ENCODE measurements at regions not wholly inside any gene's neighbourhood (a gene's known extent, or its start where the extent isn't known, plus 50 kb on each side); places are given as distances from the start of the nearest gene placed in this dataset.

DNA sequence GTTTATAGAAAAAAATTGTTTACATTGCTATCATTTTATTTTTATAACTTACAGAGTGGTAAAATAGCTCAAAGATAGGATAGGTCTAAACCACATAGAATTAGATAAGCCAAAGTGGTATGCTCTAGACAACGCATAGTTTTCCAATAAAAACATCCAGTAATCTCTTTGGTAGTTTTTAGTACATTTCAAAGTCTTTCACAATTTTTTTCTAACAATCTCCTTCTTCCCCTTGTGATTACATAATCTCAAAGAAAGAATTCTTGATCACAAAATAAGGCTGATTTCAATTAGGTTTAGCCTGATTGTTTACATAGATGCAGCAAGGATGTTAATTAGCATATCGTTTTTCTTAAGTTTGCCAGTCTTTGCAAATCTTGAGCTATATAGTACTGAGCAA, 460.0 kb downstream of the FUT8 start:
- no peaks in the 10 kb centered on the region for H3K79me2 ChIP-seq (ENCODE audit: control insufficient read depth, insufficient read depth, low read length, unreplicated experiment)
- no peak overlapping the region for H3K27ac ChIP-seq (ENCODE audit: low read depth, low read length)
- H3K4me3 ChIP-seq (ENCODE audit: low read depth, low read length) = no peak overlapping the region
- H3K4me1 ChIP-seq (ENCODE audit: control insufficient read depth, insufficient read depth, low read length, unreplicated experiment) = no peaks in the 10 kb centered on the region
- no peaks in the 10 kb centered on the region for H3K27me3 ChIP-seq (ENCODE audit: insufficient read depth, low read length)
- no peaks in the 10 kb centered on the region for H3K36me3 ChIP-seq (ENCODE audit: insufficient read depth, low read length)
- no peak overlapping the region for H2AFZ ChIP-seq (ENCODE audit: low read length, unreplicated experiment)

DNA sequence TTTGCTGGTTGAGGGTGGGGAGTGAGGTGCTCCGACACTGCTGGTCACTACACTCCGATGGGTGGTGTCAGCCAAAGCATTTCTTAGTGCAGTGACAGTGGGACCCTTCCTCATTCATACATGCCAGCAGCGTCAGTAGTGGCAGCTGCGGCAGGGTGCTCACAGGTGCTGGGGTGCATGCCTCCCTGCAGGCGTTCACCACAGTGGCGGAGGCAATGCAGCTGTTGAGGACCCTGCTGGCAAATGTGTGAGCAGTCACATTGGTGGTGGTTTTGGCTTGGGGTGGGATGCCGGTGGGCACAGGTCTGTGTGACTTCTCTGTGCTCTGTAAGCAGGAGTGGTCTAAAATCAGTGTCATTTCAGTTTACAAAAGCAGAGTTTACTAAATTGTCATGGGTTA, 464.6 kb downstream of the FUT8 start:
- Histone ChIP-seq H3K27me3 (ENCODE audit: insufficient read depth, low read length) (no peaks in the 10 kb centered on the region), H3K4me3 (ENCODE audit: low read depth, low read length) (no peak overlapping the region), H3K79me2 (ENCODE audit: control insufficient read depth, insufficient read depth, low read length, unreplicated experiment) (no peaks in the 10 kb centered on the region), H3K27ac (ENCODE audit: low read depth, low read length) (no peak overlapping the region), H3K4me1 (ENCODE audit: control insufficient read depth, insufficient read depth, low read length, unreplicated experiment) (peaks cover 6% of the 10 kb centered on the region), H2AFZ (ENCODE audit: low read length, unreplicated experiment) (no peak overlapping the region), H3K36me3 (ENCODE audit: insufficient read depth, low read length) (no peaks in the 10 kb centered on the region)

DNA sequence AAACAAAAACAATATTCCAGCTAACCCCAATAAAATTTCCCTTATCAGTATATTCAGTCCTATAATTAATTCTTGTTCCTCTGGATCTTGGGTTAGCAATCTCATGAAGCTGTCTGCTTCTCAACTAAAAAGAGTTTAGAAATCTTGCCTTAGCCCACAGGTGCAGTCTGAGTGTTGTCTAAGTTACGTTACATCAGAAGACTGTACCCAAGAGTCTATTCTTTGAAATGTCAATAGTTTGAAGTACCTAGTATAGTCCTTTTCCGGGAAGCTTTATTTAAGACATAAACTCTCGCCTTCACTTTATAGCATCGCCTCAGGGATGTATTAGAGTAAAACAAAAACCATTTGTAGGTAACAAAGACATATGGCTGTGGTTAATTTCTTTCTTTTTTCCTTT, 465.1 kb downstream of the FUT8 start:
- H3K36me3 ChIP-seq (ENCODE audit: insufficient read depth, low read length) = no peaks in the 10 kb centered on the region
- no peak overlapping the region for H3K4me3 ChIP-seq (ENCODE audit: low read depth, low read length)
- no peak overlapping the region for H2AFZ ChIP-seq (ENCODE audit: low read length, unreplicated experiment)
- peaks cover 6% of the 10 kb centered on the region for H3K4me1 ChIP-seq (ENCODE audit: control insufficient read depth, insufficient read depth, low read length, unreplicated experiment)
- H3K79me2 ChIP-seq (ENCODE audit: control insufficient read depth, insufficient read depth, low read length, unreplicated experiment) = no peaks in the 10 kb centered on the region
- H3K27ac ChIP-seq (ENCODE audit: low read depth, low read length) = no peak overlapping the region
- H3K27me3 ChIP-seq (ENCODE audit: insufficient read depth, low read length) = no peaks in the 10 kb centered on the region

DNA sequence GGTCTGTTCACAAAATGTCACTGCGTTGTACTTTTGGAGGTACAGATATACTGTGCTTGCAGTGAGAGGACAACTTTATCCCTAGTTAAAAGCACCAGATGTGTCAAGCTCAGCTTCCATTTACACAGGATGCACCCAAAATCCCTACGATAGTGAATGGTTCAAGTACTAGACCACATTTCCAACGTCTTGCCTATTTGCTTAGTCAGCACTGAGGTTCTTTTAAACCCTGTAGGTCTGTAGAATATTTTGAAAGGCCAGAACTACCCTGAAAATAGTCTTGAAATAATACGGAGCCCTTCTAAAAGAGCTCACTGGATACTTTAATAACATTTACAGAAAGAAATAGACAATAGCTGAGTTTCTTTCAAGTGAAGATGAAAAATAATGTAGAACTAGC, 466.1 kb downstream of the FUT8 start:
- H3K79me2 ChIP-seq (ENCODE audit: control insufficient read depth, insufficient read depth, low read length, unreplicated experiment) = no peaks in the 10 kb centered on the region
- no peaks in the 10 kb centered on the region for H3K36me3 ChIP-seq (ENCODE audit: insufficient read depth, low read length)
- no peak overlapping the region for H3K27ac ChIP-seq (ENCODE audit: low read depth, low read length)
- no peaks in the 10 kb centered on the region for H3K27me3 ChIP-seq (ENCODE audit: insufficient read depth, low read length)
- H3K4me1 ChIP-seq (ENCODE audit: control insufficient read depth, insufficient read depth, low read length, unreplicated experiment) = peaks cover 6% of the 10 kb centered on the region
- H2AFZ ChIP-seq (ENCODE audit: low read length, unreplicated experiment) = no peak overlapping the region
- no peak overlapping the region for H3K4me3 ChIP-seq (ENCODE audit: low read depth, low read length)

DNA sequence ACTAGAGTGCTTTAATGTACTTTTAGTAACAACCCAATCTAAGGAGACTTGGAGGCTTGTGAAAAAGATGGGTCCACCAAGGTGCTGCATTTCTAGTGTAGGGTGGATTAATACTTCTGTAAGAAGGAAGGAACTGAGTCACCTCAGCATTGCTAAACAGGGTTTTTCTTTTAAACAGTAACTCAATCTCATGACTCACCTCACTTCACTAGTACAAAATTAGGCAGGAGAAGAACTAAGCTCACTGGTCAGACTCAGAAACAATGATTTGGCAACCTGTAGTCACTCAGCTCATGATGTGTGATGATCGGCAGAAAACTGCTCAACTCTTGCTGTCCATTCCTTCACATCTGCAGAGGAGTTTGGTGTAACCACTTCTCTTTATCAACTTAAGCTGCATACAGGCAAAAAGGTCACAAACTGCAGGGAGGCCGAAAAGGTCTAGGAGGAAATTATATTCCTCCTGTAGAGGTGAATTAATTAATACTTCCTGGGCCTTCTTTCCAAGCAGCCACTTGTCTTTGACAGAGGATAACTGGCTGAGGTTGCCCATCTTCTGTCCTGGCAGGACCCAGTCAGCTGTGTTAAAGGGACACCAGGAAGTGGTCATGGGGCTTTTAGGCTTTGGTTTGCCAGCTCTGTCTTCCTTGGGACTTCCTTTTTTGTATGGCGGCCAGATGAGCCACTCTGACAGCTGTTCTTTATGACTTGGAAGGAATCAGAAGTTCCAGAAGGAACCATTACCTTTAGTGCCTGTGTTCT, 466.9 kb downstream of the FUT8 start:
- H3K4me3 ChIP-seq (ENCODE audit: low read depth, low read length) = no peak overlapping the region
- H3K79me2 ChIP-seq (ENCODE audit: control insufficient read depth, insufficient read depth, low read length, unreplicated experiment) = no peaks in the 10 kb centered on the region
- H2AFZ ChIP-seq (ENCODE audit: low read length, unreplicated experiment) = no peak overlapping the region
- peaks cover 6% of the 10 kb centered on the region for H3K4me1 ChIP-seq (ENCODE audit: control insufficient read depth, insufficient read depth, low read length, unreplicated experiment)
- no peaks in the 10 kb centered on the region for H3K36me3 ChIP-seq (ENCODE audit: insufficient read depth, low read length)
- H3K27ac ChIP-seq (ENCODE audit: low read depth, low read length) = 0 out of 2 replicates have a peak overlapping the region, but pooled peaks have one; percentile 23
- no peaks in the 10 kb centered on the region for H3K27me3 ChIP-seq (ENCODE audit: insufficient read depth, low read length)

DNA sequence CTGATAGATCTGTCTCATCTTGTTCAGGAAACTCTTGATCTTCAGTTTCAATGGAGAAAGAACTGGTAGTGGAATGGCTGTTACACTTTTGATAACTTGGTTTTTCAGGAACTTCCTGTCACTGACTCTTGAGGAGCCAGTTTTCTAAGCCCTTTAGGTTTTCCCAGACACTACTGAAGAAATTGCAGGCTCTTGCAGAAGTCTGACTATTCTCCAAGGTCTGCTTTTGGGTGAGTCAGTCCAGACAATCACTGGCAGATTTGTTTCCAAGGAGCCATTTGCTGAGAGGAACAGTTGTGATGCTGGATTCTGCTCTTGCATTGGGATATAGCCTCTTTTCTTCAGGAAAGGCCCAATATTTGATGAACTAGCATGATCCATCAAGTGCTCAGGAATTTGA, 468.0 kb downstream of the FUT8 start:
- H3K27ac ChIP-seq (ENCODE audit: low read depth, low read length) = no peak overlapping the region
- peaks cover 6% of the 10 kb centered on the region for H3K4me1 ChIP-seq (ENCODE audit: control insufficient read depth, insufficient read depth, low read length, unreplicated experiment)
- H3K27me3 ChIP-seq (ENCODE audit: insufficient read depth, low read length) = no peaks in the 10 kb centered on the region
- no peak overlapping the region for H2AFZ ChIP-seq (ENCODE audit: low read length, unreplicated experiment)
- no peaks in the 10 kb centered on the region for H3K36me3 ChIP-seq (ENCODE audit: insufficient read depth, low read length)
- H3K4me3 ChIP-seq (ENCODE audit: low read depth, low read length) = no peak overlapping the region
- no peaks in the 10 kb centered on the region for H3K79me2 ChIP-seq (ENCODE audit: control insufficient read depth, insufficient read depth, low read length, unreplicated experiment)

DNA sequence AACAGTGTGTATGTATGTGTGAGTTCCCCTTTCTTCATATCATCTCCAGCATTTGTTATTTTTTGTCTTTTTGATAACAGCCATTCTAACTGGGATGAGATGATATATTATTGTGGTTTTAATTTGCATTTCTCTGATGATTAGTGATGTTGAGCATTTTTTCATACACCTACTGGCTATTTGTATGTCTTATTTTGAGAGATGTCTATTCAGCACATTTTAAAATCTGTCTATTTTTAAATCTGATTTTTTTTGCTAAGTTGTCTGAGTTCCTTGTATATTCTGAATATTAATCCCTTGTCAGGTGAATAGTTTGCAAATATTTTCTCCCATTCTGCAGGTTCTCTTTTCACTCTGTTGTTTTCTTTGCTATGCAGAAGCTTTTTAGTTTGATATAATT, 469.1 kb downstream of the FUT8 start:
- no peaks in the 10 kb centered on the region for H3K79me2 ChIP-seq (ENCODE audit: control insufficient read depth, insufficient read depth, low read length, unreplicated experiment)
- H3K27me3 ChIP-seq (ENCODE audit: insufficient read depth, low read length) = no peaks in the 10 kb centered on the region
- no peak overlapping the region for H3K27ac ChIP-seq (ENCODE audit: low read depth, low read length)
- no peak overlapping the region for H3K4me3 ChIP-seq (ENCODE audit: low read depth, low read length)
- no peaks in the 10 kb centered on the region for H3K36me3 ChIP-seq (ENCODE audit: insufficient read depth, low read length)
- peaks cover 6% of the 10 kb centered on the region for H3K4me1 ChIP-seq (ENCODE audit: control insufficient read depth, insufficient read depth, low read length, unreplicated experiment)
- H2AFZ ChIP-seq (ENCODE audit: low read length, unreplicated experiment) = no peak overlapping the region

DNA sequence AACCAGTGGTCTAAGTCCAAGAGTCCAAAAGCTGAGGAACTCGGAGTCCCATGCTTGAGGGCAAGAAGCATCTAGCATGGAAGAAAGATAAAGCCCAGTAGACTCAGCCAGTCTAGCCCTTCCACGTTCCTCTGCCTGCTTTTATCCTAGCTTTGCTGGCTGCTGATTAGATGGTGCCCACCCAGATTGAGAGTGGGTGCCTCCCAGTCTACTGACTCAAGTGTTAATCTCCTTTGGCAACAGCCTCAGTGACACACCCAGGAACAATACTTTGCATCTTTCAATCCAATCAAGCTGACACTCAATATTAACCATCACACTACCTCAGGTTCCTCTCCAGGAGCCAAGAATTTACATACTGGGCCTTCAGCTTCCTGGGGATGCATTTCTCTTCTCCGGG, 476.1 kb downstream of the FUT8 start:
- no peak overlapping the region for H2AFZ ChIP-seq (ENCODE audit: low read length, unreplicated experiment)
- no peak overlapping the region for H3K4me3 ChIP-seq (ENCODE audit: low read depth, low read length)
- no peaks in the 10 kb centered on the region for H3K79me2 ChIP-seq (ENCODE audit: control insufficient read depth, insufficient read depth, low read length, unreplicated experiment)
- H3K36me3 ChIP-seq (ENCODE audit: insufficient read depth, low read length) = no peaks in the 10 kb centered on the region
- no peaks in the 10 kb centered on the region for H3K27me3 ChIP-seq (ENCODE audit: insufficient read depth, low read length)
- H3K27ac ChIP-seq (ENCODE audit: low read depth, low read length) = no peak overlapping the region
- H3K4me1 ChIP-seq (ENCODE audit: control insufficient read depth, insufficient read depth, low read length, unreplicated experiment) = no peaks in the 10 kb centered on the region

DNA sequence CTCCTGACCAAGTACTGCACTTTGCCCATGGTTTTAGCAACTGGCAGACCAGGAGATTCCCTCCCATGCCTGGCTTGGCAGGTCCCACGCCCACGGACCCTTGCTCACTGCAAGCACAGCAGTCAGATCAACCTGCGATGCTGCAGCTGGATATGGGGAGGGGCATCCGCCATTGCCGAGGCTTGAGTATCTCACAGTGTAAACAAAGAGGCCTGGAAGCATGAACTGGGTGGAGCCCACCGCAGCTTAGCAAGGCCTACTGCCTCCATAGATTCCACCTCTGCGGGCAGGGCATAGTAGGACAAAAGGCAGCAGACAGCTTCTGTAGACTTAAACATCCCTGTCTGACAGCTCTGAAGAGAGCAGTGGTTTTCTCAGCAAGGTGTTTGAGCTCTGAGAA, 479.8 kb downstream of the FUT8 start:
- H3K79me2 ChIP-seq (ENCODE audit: control insufficient read depth, insufficient read depth, low read length, unreplicated experiment) = no peaks in the 10 kb centered on the region
- H3K27ac ChIP-seq (ENCODE audit: low read depth, low read length) = no peak overlapping the region
- H2AFZ ChIP-seq (ENCODE audit: low read length, unreplicated experiment) = no peak overlapping the region
- no peaks in the 10 kb centered on the region for H3K36me3 ChIP-seq (ENCODE audit: insufficient read depth, low read length)
- no peaks in the 10 kb centered on the region for H3K27me3 ChIP-seq (ENCODE audit: insufficient read depth, low read length)
- H3K4me1 ChIP-seq (ENCODE audit: control insufficient read depth, insufficient read depth, low read length, unreplicated experiment) = no peaks in the 10 kb centered on the region
- no peak overlapping the region for H3K4me3 ChIP-seq (ENCODE audit: low read depth, low read length)

DNA sequence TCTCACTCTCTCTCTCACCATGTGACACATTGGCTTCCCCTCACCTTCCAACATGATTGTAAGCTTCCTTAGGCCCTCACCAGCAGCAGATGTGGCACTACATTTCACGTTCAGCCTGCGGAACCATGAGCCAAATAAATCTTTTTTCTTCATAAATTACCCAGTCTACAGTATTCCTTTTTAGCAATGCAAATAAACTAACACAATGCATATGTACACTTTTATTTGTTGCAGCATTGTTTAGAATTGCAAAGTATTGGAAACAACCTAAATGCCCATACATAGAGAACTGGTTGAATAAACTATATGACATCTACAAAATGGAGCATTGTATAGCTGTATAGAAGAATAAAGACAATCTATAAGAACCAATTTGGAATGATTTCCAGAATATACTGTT, 487.6 kb downstream of the FUT8 start:
- no peak overlapping the region for H2AFZ ChIP-seq (ENCODE audit: low read length, unreplicated experiment)
- H3K79me2 ChIP-seq (ENCODE audit: control insufficient read depth, insufficient read depth, low read length, unreplicated experiment) = no peaks in the 10 kb centered on the region
- H3K4me3 ChIP-seq (ENCODE audit: low read depth, low read length) = no peak overlapping the region
- no peaks in the 10 kb centered on the region for H3K27me3 ChIP-seq (ENCODE audit: insufficient read depth, low read length)
- no peaks in the 10 kb centered on the region for H3K4me1 ChIP-seq (ENCODE audit: control insufficient read depth, insufficient read depth, low read length, unreplicated experiment)
- no peak overlapping the region for H3K27ac ChIP-seq (ENCODE audit: low read depth, low read length)
- no peaks in the 10 kb centered on the region for H3K36me3 ChIP-seq (ENCODE audit: insufficient read depth, low read length)

DNA sequence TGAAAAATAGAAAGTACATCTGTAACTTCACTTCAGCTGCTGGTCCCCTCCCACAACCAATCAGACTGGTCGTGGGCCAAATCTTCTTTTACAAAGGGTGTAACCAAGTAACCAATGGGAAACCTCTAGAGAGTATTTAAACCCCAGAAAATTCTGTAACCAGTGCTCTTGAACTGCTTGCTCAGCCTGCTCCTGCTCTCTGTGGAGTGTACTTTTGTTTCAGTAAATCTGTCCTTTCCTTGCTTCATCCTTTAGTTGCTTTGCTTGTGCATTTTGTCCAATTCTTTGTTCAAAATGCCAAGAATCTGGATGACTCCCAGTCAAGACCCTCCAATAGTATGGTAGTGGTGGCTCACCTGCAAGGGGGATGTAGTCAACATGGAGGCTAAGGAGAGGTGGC, 489.1 kb downstream of the FUT8 start:
- H3K4me1 ChIP-seq (ENCODE audit: control insufficient read depth, insufficient read depth, low read length, unreplicated experiment) = no peaks in the 10 kb centered on the region
- H3K36me3 ChIP-seq (ENCODE audit: insufficient read depth, low read length) = no peaks in the 10 kb centered on the region
- no peak overlapping the region for H3K4me3 ChIP-seq (ENCODE audit: low read depth, low read length)
- H3K79me2 ChIP-seq (ENCODE audit: control insufficient read depth, insufficient read depth, low read length, unreplicated experiment) = no peaks in the 10 kb centered on the region
- no peak overlapping the region for H3K27ac ChIP-seq (ENCODE audit: low read depth, low read length)
- H3K27me3 ChIP-seq (ENCODE audit: insufficient read depth, low read length) = no peaks in the 10 kb centered on the region
- H2AFZ ChIP-seq (ENCODE audit: low read length, unreplicated experiment) = no peak overlapping the region

Measured in ACC112 (cell line).